ENCODE measurements at regions not wholly inside any gene's neighbourhood (a gene's known extent, or its start where the extent isn't known, plus 50 kb on each side); places are given as distances from the start of the nearest gene placed in this dataset.
"Not testable (repeated sequence)": the region's sequence is repeated elsewhere in the genome, so short reads cannot be mapped to it uniquely, and the experiment has no call there.

- not testable (repeated sequence) for TF ChIP-seq EZH2 (IDR thresholded peaks at IDR 0.05; ENCODE audit: low read length, unreplicated experiment); CTCF (conservative IDR thresholded peaks at IDR 0.05; ENCODE audit: low read depth, low read length); EZH2phosphoT487 (IDR thresholded peaks at IDR 0.05; ENCODE audit: borderline replicate concordance, low read length)
Measured at GRCh38 chr18:25525789-25526188, 173.8 kb upstream of the ZNF521 start.
